ENCODE measurements at regions not wholly inside any gene's neighbourhood (a gene's known extent, or its start where the extent isn't known, plus 50 kb on each side); places are given as distances from the start of the nearest gene placed in this dataset.

- DNase-seq = no peak
Observed at GRCh38 chr15:70213794-70214193, 116.1 kb upstream of the TLE3 start.

GRCh38 chr15:70212963-70213315, 115.2 kb upstream of the TLE3 start:
- DNase-seq = no peak

- no peak for DNase-seq
Observed at GRCh38 chr15:70212286-70212962, 114.7 kb upstream of the TLE3 start.

- no peak for DNase-seq
Observed at GRCh38 chr15:70210528-70210927, 112.8 kb upstream of the TLE3 start.

GRCh38 chr15:70210076-70210475, 112.4 kb upstream of the TLE3 start:
- DNase-seq = no peak

GRCh38 chr15:70209499-70209898, 111.8 kb upstream of the TLE3 start:
- no peak for DNase-seq

- DNase-seq = no peak
Observed at GRCh38 chr15:70208332-70208731, 110.6 kb upstream of the TLE3 start.

GRCh38 chr15:70206668-70207067, 109.0 kb upstream of the TLE3 start:
- DNase-seq = no peak

- no peak for DNase-seq
Observed at GRCh38 chr15:70204652-70205051, 106.9 kb upstream of the TLE3 start.

GRCh38 chr15:70203981-70204560, 106.4 kb upstream of the TLE3 start:
- DNase-seq = no peak

GRCh38 chr15:70202756-70203155, 105.0 kb upstream of the TLE3 start:
- DNase-seq = no peak

- no peak for DNase-seq
Observed at GRCh38 chr15:70201425-70201775, 103.7 kb upstream of the TLE3 start.

- no peak for DNase-seq
Observed at GRCh38 chr15:70200511-70201424, 103.1 kb upstream of the TLE3 start.

- DNase-seq = no peak
Observed at GRCh38 chr15:70199540-70200410, 102.1 kb upstream of the TLE3 start.

- no peak for DNase-seq
Observed at GRCh38 chr15:70199124-70199482, 101.4 kb upstream of the TLE3 start.

GRCh38 chr15:70198441-70199123, 100.9 kb upstream of the TLE3 start:
- no peak for DNase-seq

GRCh38 chr15:70197945-70198361, 100.2 kb upstream of the TLE3 start:
- DNase-seq = no peak

GRCh38 chr15:70197318-70197944, 99.7 kb upstream of the TLE3 start:
- DNase-seq = no peak

GRCh38 chr15:70196372-70197316, 98.9 kb upstream of the TLE3 start:
- DNase-seq = peak; percentile 11 to 29 (median 16)

- no peak for DNase-seq
Observed at GRCh38 chr15:70195587-70196305, 98.0 kb upstream of the TLE3 start.

All from activated CD4-positive, CD25-positive, alpha-beta regulatory T cell (primary cell).